ENCODE measurements at regions not wholly inside any gene's neighbourhood (a gene's known extent, or its start where the extent isn't known, plus 50 kb on each side); places are given as distances from the start of the nearest gene placed in this dataset.
A peak's percentile ranks its signal among the peaks of the same experiment; 100 is the strongest.

- DNase-seq (ENCODE audit: low spot score) = no peak
- H3K36me3 Mint-ChIP-seq (ENCODE audit: low read depth) = peaks cover 1% of the 10 kb centered on the region
- TF ChIP-seq CTCF (IDR thresholded peaks at IDR 0.05) = peak; percentile 86
- no peaks in the 10 kb centered on the region for H3K9me3 Mint-ChIP-seq (ENCODE audit: low read depth)
- H3K27me3 Mint-ChIP-seq (ENCODE audit: low read depth) = peaks cover 2% of the 10 kb centered on the region
- peaks cover 9% of the 10 kb centered on the region for H3K4me1 Mint-ChIP-seq (ENCODE audit: low read depth)
- H3K27ac Mint-ChIP-seq (ENCODE audit: unreplicated experiment) = no peak overlapping the region
- no peak overlapping the region for H3K4me3 Mint-ChIP-seq (ENCODE audit: unreplicated experiment)
Observed at GRCh38 chr11:109853156-109853776, 239.9 kb upstream of the ZC3H12C start.

GRCh38 chr11:109854731-109855130 lies 238.5 kb upstream of the ZC3H12C start:
- H3K27me3 Mint-ChIP-seq (ENCODE audit: low read depth) = peaks cover 2% of the 10 kb centered on the region
- no peak for TF ChIP-seq CTCF (IDR thresholded peaks at IDR 0.05)

GRCh38 chr11:109856928-109857327 lies 236.3 kb upstream of the ZC3H12C start:
- H3K9me3 Mint-ChIP-seq (ENCODE audit: low read depth) = no peaks in the 10 kb centered on the region
- H3K27ac Mint-ChIP-seq (ENCODE audit: unreplicated experiment) = no peak overlapping the region
- TF ChIP-seq CTCF (IDR thresholded peaks at IDR 0.05) = no peak
- peaks cover 1% of the 10 kb centered on the region for H3K36me3 Mint-ChIP-seq (ENCODE audit: low read depth)
- no peak for DNase-seq (ENCODE audit: low spot score)
- H3K4me1 Mint-ChIP-seq (ENCODE audit: low read depth) = peaks cover 6% of the 10 kb centered on the region
- no peak overlapping the region for H3K4me3 Mint-ChIP-seq (ENCODE audit: unreplicated experiment)
- H3K27me3 Mint-ChIP-seq (ENCODE audit: low read depth) = no peaks in the 10 kb centered on the region

More at GRCh38 chr11:109854731-109855130, 238.5 kb upstream of the ZC3H12C start:
- Mint-ChIP-seq H3K9me3 (ENCODE audit: low read depth) (no peaks in the 10 kb centered on the region), H3K27ac (ENCODE audit: unreplicated experiment) (no peak overlapping the region), H3K36me3 (ENCODE audit: low read depth) (peaks cover 1% of the 10 kb centered on the region), H3K4me3 (ENCODE audit: unreplicated experiment) (no peak overlapping the region), H3K4me1 (ENCODE audit: low read depth) (peaks cover 9% of the 10 kb centered on the region)
- DNase-seq (ENCODE audit: low spot score) = no peak

GRCh38 chr11:109857637-109858036 lies 235.6 kb upstream of the ZC3H12C start:
- Mint-ChIP-seq H3K9me3 (ENCODE audit: low read depth) (no peaks in the 10 kb centered on the region), H3K4me1 (ENCODE audit: low read depth) (peaks cover 5% of the 10 kb centered on the region), H3K27me3 (ENCODE audit: low read depth) (no peaks in the 10 kb centered on the region), H3K4me3 (ENCODE audit: unreplicated experiment) (no peak overlapping the region), H3K27ac (ENCODE audit: unreplicated experiment) (no peak overlapping the region), H3K36me3 (ENCODE audit: low read depth) (peaks cover 1% of the 10 kb centered on the region)
- DNase-seq (ENCODE audit: low spot score) = no peak
- TF ChIP-seq CTCF (IDR thresholded peaks at IDR 0.05) = no peak

GRCh38 chr11:109858152-109858551 lies 235.0 kb upstream of the ZC3H12C start:
- Mint-ChIP-seq H3K4me1 (ENCODE audit: low read depth) (peaks cover 5% of the 10 kb centered on the region), H3K27me3 (ENCODE audit: low read depth) (no peaks in the 10 kb centered on the region), H3K36me3 (ENCODE audit: low read depth) (peaks cover 1% of the 10 kb centered on the region), H3K4me3 (ENCODE audit: unreplicated experiment) (no peak overlapping the region), H3K9me3 (ENCODE audit: low read depth) (no peaks in the 10 kb centered on the region), H3K27ac (ENCODE audit: unreplicated experiment) (no peak overlapping the region)
- DNase-seq (ENCODE audit: low spot score) = no peak
- TF ChIP-seq CTCF (IDR thresholded peaks at IDR 0.05) = no peak

Measured in chondrocyte (in vitro differentiated cells).